ENCODE measurements at regions not wholly inside any gene's neighbourhood (a gene's known extent, or its start where the extent isn't known, plus 50 kb on each side); places are given as distances from the start of the nearest gene placed in this dataset.

DNA sequence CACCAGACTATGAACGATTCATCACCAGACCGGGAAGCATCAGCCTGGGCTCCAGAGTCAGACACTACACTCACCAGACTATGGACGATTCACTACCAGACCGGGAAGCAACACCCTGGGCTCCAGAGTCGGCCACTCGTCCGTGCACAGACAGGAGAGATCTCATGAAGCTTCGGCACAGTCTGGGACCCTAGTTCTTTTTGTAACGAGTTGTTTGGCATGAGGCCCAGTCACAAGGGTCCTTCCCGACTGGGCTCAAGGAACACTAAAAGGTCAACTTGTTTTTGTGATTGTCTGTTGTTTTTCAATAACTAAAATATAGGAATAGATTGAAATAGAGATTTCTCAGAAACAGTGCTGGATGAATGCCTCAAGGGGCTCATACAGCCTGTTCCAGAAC is 1141.6 kb upstream of the MIR17HG start:
- H2BK5ac ChIP-seq (ENCODE audit: low read depth, low read length, poor library complexity): no peak overlapping the region
- no peak overlapping the region for H4K8ac ChIP-seq (ENCODE audit: low read depth, low read length)
- H3K9ac ChIP-seq (ENCODE audit: low read length): no peak overlapping the region
- no peaks in the 10 kb centered on the region for H3K79me1 ChIP-seq (ENCODE audit: low read length)
- no peak overlapping the region for H3K4me2 ChIP-seq (ENCODE audit: low read length)
- H2BK120ac ChIP-seq (ENCODE audit: insufficient read depth, low read length, poor library complexity): no peak overlapping the region
- no peaks in the 10 kb centered on the region for H3K4me1 ChIP-seq (ENCODE audit: control insufficient read depth in 1 of 2, insufficient read depth in 2 of 2, low read length in 2 of 2)
- WGBS (ENCODE audit: extremely low coverage, insufficient coverage, insufficient read length): no CpG with 5 or more reads among the region's 10 CpGs
- H2AFZ ChIP-seq (ENCODE audit: insufficient read depth, low read length, poor library complexity): no peak overlapping the region
- H4K91ac ChIP-seq (ENCODE audit: low read depth, low read length): no peak overlapping the region
- H3K4ac ChIP-seq (ENCODE audit: low read depth, low read length): no peak overlapping the region
- no peaks in the 10 kb centered on the region for H3K9me3 ChIP-seq (ENCODE audit: insufficient read depth, low read depth, low read length)
- no peak overlapping the region for H2AK5ac ChIP-seq (ENCODE audit: low read length)
- no peaks in the 10 kb centered on the region for H3K27me3 ChIP-seq (ENCODE audit: insufficient read depth, low read length)
- H3K14ac ChIP-seq (ENCODE audit: low read length): no peak overlapping the region
- no peak overlapping the region for H3K4me3 ChIP-seq (ENCODE audit: low read depth, low read length)
- no peak overlapping the region for H2BK12ac ChIP-seq (ENCODE audit: low read length)
- no peak overlapping the region for H4K12ac ChIP-seq (ENCODE audit: low read depth, low read length)
- no peak overlapping the region for H3K18ac ChIP-seq (ENCODE audit: low read length)
- no peak overlapping the region for H3K27ac ChIP-seq (ENCODE audit: low read depth, low read length)
- H3K36me3 ChIP-seq (ENCODE audit: control insufficient read depth in 1 of 2, insufficient read depth in 2 of 2, low read length in 2 of 2): no peaks in the 10 kb centered on the region
- no peak overlapping the region for H3K23ac ChIP-seq (ENCODE audit: low read length)
- no peaks in the 10 kb centered on the region for H3K79me2 ChIP-seq (ENCODE audit: control insufficient read depth, insufficient read depth, low read length, poor library complexity)
- DNase-seq: no peak

DNA sequence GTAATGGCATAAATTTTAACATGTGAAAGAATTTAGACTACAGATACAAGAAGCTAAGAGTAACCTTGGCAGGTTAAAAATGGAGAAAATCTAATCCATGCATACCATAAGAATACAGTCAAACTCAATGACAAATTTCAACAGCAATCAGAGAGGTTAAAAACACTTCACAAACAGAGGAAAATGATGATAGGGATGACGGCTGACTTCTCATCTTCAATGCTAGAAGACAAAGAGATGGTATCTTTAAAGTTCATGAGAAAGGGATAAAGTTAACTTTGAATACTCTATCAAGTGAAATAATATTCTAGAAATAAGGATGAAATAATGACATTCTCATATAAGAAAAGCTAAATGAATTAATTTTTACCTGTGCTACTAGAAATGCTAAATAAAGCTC is 1130.2 kb upstream of the MIR17HG start:
- no peaks in the 10 kb centered on the region for H3K36me3 ChIP-seq (ENCODE audit: control insufficient read depth in 1 of 2, insufficient read depth in 2 of 2, low read length in 2 of 2)
- no peak overlapping the region for H3K9ac ChIP-seq (ENCODE audit: low read length)
- no peaks in the 10 kb centered on the region for H3K4me1 ChIP-seq (ENCODE audit: control insufficient read depth in 1 of 2, insufficient read depth in 2 of 2, low read length in 2 of 2)
- H3K27ac ChIP-seq (ENCODE audit: low read depth, low read length): no peak overlapping the region
- no peaks in the 10 kb centered on the region for H3K9me3 ChIP-seq (ENCODE audit: insufficient read depth, low read depth, low read length)
- H2BK120ac ChIP-seq (ENCODE audit: insufficient read depth, low read length, poor library complexity): no peak overlapping the region
- H3K14ac ChIP-seq (ENCODE audit: low read length): no peak overlapping the region
- no peak overlapping the region for H3K23ac ChIP-seq (ENCODE audit: low read length)
- no peak overlapping the region for H2AFZ ChIP-seq (ENCODE audit: insufficient read depth, low read length, poor library complexity)
- no CpG with 5 or more reads among the region's 1 CpG for WGBS (ENCODE audit: extremely low coverage, insufficient coverage, insufficient read length)
- no peak overlapping the region for H4K8ac ChIP-seq (ENCODE audit: low read depth, low read length)
- no peak overlapping the region for H2AK5ac ChIP-seq (ENCODE audit: low read length)
- H4K12ac ChIP-seq (ENCODE audit: low read depth, low read length): no peak overlapping the region
- no peak overlapping the region for H2BK12ac ChIP-seq (ENCODE audit: low read length)
- no peaks in the 10 kb centered on the region for H3K27me3 ChIP-seq (ENCODE audit: insufficient read depth, low read length)
- H3K4me2 ChIP-seq (ENCODE audit: low read length): no peak overlapping the region
- no peaks in the 10 kb centered on the region for H3K79me1 ChIP-seq (ENCODE audit: low read length)
- H3K4me3 ChIP-seq (ENCODE audit: low read depth, low read length): no peak overlapping the region
- H4K91ac ChIP-seq (ENCODE audit: low read depth, low read length): no peak overlapping the region
- H3K4ac ChIP-seq (ENCODE audit: low read depth, low read length): no peak overlapping the region
- H2BK5ac ChIP-seq (ENCODE audit: low read depth, low read length, poor library complexity): no peak overlapping the region
- no peaks in the 10 kb centered on the region for H3K79me2 ChIP-seq (ENCODE audit: control insufficient read depth, insufficient read depth, low read length, poor library complexity)
- no peak overlapping the region for H3K18ac ChIP-seq (ENCODE audit: low read length)
- no peak for DNase-seq

DNA sequence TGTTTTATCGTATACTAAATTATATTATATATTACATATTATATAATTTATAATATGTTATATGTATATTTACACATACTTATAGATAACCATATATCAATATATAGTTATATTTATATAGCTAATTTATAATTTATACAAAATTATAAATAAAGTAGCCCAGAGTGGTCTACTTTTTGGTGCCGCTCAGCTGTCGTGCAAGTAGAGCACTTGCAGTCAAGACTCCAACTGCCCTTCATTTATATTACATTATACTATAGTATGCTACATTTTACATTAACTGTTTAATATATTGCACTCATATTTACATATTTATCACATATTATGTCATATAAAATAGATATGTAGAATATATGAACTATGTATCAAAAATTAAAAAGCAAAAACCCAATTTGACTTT is 1124.7 kb upstream of the MIR17HG start:
- Histone ChIP-seq H2BK5ac (ENCODE audit: low read depth, low read length, poor library complexity) (no peak overlapping the region), H3K27me3 (ENCODE audit: insufficient read depth, low read length) (no peaks in the 10 kb centered on the region), H3K79me1 (ENCODE audit: low read length) (no peaks in the 10 kb centered on the region), H4K12ac (ENCODE audit: low read depth, low read length) (no peak overlapping the region), H2AK5ac (ENCODE audit: low read length) (no peak overlapping the region), H3K18ac (ENCODE audit: low read length) (no peak overlapping the region), H3K9me3 (ENCODE audit: insufficient read depth, low read depth, low read length) (no peaks in the 10 kb centered on the region), H3K79me2 (ENCODE audit: control insufficient read depth, insufficient read depth, low read length, poor library complexity) (no peaks in the 10 kb centered on the region), H3K9ac (ENCODE audit: low read length) (no peak overlapping the region), H3K4me2 (ENCODE audit: low read length) (no peak overlapping the region), H4K8ac (ENCODE audit: low read depth, low read length) (no peak overlapping the region), H2BK120ac (ENCODE audit: insufficient read depth, low read length, poor library complexity) (no peak overlapping the region), H3K4me1 (ENCODE audit: control insufficient read depth in 1 of 2, insufficient read depth in 2 of 2, low read length in 2 of 2) (no peaks in the 10 kb centered on the region), H3K4ac (ENCODE audit: low read depth, low read length) (no peak overlapping the region), H3K14ac (ENCODE audit: low read length) (no peak overlapping the region), H3K4me3 (ENCODE audit: low read depth, low read length) (no peak overlapping the region), H3K23ac (ENCODE audit: low read length) (no peak overlapping the region), H4K91ac (ENCODE audit: low read depth, low read length) (no peak overlapping the region), H2BK12ac (ENCODE audit: low read length) (no peak overlapping the region), H3K36me3 (ENCODE audit: control insufficient read depth in 1 of 2, insufficient read depth in 2 of 2, low read length in 2 of 2) (no peaks in the 10 kb centered on the region), H2AFZ (ENCODE audit: insufficient read depth, low read length, poor library complexity) (no peak overlapping the region), H3K27ac (ENCODE audit: low read depth, low read length) (no peak overlapping the region)
- no peak for DNase-seq
- no CpG with 5 or more reads among the region's 3 CpGs for WGBS (ENCODE audit: extremely low coverage, insufficient coverage, insufficient read length)

DNA sequence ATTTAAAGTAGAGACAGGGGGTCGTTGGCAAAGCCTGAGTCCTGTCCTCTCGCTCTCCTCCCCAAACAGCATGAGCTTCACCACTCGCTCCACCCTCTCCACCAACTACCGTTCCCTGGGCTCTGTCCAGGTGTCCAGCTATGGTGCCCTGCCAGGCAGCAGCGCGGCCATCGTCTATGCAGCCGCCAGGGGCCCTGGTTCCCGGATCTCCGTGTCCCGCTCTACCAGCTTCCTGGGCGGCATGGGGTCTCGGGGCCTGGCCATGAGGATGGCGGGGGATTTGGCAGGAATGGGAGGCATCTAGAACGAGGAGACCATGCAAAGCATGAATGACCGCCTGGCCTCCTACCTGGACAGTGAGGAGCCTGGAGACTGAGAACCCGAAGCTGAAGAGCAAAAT is 1117.2 kb upstream of the MIR17HG start:
- Histone ChIP-seq H3K4ac (ENCODE audit: low read depth, low read length) (no peak overlapping the region), H2BK5ac (ENCODE audit: low read depth, low read length, poor library complexity) (no peak overlapping the region), H3K14ac (ENCODE audit: low read length) (no peak overlapping the region), H3K9me3 (ENCODE audit: insufficient read depth, low read depth, low read length) (no peaks in the 10 kb centered on the region), H3K79me2 (ENCODE audit: control insufficient read depth, insufficient read depth, low read length, poor library complexity) (no peaks in the 10 kb centered on the region), H3K4me1 (ENCODE audit: control insufficient read depth in 1 of 2, insufficient read depth in 2 of 2, low read length in 2 of 2) (no peaks in the 10 kb centered on the region), H3K36me3 (ENCODE audit: control insufficient read depth in 1 of 2, insufficient read depth in 2 of 2, low read length in 2 of 2) (no peaks in the 10 kb centered on the region), H4K8ac (ENCODE audit: low read depth, low read length) (no peak overlapping the region), H4K91ac (ENCODE audit: low read depth, low read length) (no peak overlapping the region), H3K18ac (ENCODE audit: low read length) (no peak overlapping the region), H3K4me3 (ENCODE audit: low read depth, low read length) (no peak overlapping the region), H2BK12ac (ENCODE audit: low read length) (no peak overlapping the region), H2AK5ac (ENCODE audit: low read length) (no peak overlapping the region), H3K23ac (ENCODE audit: low read length) (no peak overlapping the region), H3K4me2 (ENCODE audit: low read length) (no peak overlapping the region), H3K9ac (ENCODE audit: low read length) (no peak overlapping the region), H2BK120ac (ENCODE audit: insufficient read depth, low read length, poor library complexity) (no peak overlapping the region), H3K79me1 (ENCODE audit: low read length) (no peaks in the 10 kb centered on the region), H3K27ac (ENCODE audit: low read depth, low read length) (no peak overlapping the region), H3K27me3 (ENCODE audit: insufficient read depth, low read length) (no peaks in the 10 kb centered on the region), H4K12ac (ENCODE audit: low read depth, low read length) (no peak overlapping the region), H2AFZ (ENCODE audit: insufficient read depth, low read length, poor library complexity) (no peak overlapping the region)
- whole genome bisulfite sequencing (ENCODE audit: extremely low coverage, insufficient coverage, insufficient read length): no CpG with 5 or more reads among the region's 17 CpGs
- no peak for DNase-seq

DNA sequence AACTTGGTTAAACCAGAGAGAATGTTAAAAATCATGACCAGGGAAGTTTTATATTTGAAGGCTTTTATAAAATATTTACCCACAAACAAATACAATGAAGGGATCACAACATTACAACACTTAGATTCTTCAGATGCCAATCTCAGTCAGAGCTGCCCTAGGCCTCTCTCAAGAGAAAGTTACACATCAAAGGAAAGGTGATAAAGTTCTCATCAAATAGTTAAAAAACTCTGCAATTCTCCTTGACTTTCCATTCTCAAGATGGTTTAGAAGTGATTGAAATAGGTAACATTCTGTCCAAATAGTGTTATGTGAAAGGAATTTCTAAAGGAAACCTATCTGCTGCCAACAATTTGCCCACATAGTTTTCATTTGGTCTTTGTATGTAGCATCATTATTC is 1115.2 kb upstream of the MIR17HG start:
- Histone ChIP-seq H4K91ac (ENCODE audit: low read depth, low read length) (no peak overlapping the region), H2BK120ac (ENCODE audit: insufficient read depth, low read length, poor library complexity) (no peak overlapping the region), H3K27me3 (ENCODE audit: insufficient read depth, low read length) (no peaks in the 10 kb centered on the region), H3K4me3 (ENCODE audit: low read depth, low read length) (no peak overlapping the region), H2AK5ac (ENCODE audit: low read length) (no peak overlapping the region), H3K9ac (ENCODE audit: low read length) (no peak overlapping the region), H3K79me1 (ENCODE audit: low read length) (no peaks in the 10 kb centered on the region), H3K4ac (ENCODE audit: low read depth, low read length) (no peak overlapping the region), H2BK5ac (ENCODE audit: low read depth, low read length, poor library complexity) (no peak overlapping the region), H3K14ac (ENCODE audit: low read length) (no peak overlapping the region), H3K36me3 (ENCODE audit: control insufficient read depth in 1 of 2, insufficient read depth in 2 of 2, low read length in 2 of 2) (no peaks in the 10 kb centered on the region), H3K9me3 (ENCODE audit: insufficient read depth, low read depth, low read length) (no peaks in the 10 kb centered on the region), H2BK12ac (ENCODE audit: low read length) (no peak overlapping the region), H3K27ac (ENCODE audit: low read depth, low read length) (no peak overlapping the region), H4K8ac (ENCODE audit: low read depth, low read length) (no peak overlapping the region), H3K23ac (ENCODE audit: low read length) (no peak overlapping the region), H3K4me1 (ENCODE audit: control insufficient read depth in 1 of 2, insufficient read depth in 2 of 2, low read length in 2 of 2) (no peaks in the 10 kb centered on the region), H2AFZ (ENCODE audit: insufficient read depth, low read length, poor library complexity) (no peak overlapping the region), H3K79me2 (ENCODE audit: control insufficient read depth, insufficient read depth, low read length, poor library complexity) (no peaks in the 10 kb centered on the region), H4K12ac (ENCODE audit: low read depth, low read length) (no peak overlapping the region), H3K4me2 (ENCODE audit: low read length) (no peak overlapping the region), H3K18ac (ENCODE audit: low read length) (no peak overlapping the region)
- DNase-seq: peak; percentile 1 to 40

All from trophoblast cell (in vitro differentiated cells and primary cell).